IMR-90 (cell line): ENCODE measurements at regions not wholly inside any gene's neighbourhood (a gene's known extent, or its start where the extent isn't known, plus 50 kb on each side); places are given as distances from the start of the nearest gene placed in this dataset.

ENCODE experiments used
- ATAC-seq: fragments of 200-7000 bp; cut with Tn5 transposase; 2 replicates; pipeline ENCODE4 v1.9.1; 2020; ENCODE audit warnings: low read depth, mild to moderate bottlenecking, moderate library complexity
- BruUV-seq: library from RNA; stranded (reverse); fragments of 400-500 nt; replicated peaks from 2 replicates; lab custom pipeline; 2021; lab: Mats Ljungman, UMichigan
- CTCF ChIA-PET: fragments of 300-600 bp; formaldehyde crosslinking; extraction: SDS; loops from one replicate; lab custom pipeline; 2021; ENCODE audit warnings: antibody characterized with exemption; lab: Yijun Ruan, JAX
- POLR2A ChIA-PET: fragments of 300-600 bp; sonication (Branson Sonifier 250); formaldehyde crosslinking; loops from one replicate; lab custom pipeline; 2022; ENCODE audit warnings: antibody characterized with exemption; ENCODE audit not compliant: unreplicated experiment; lab: Charles Lee
- DNase-seq: peaks from one replicate; pipeline ENCODE4 v3.0.0; 2013
- H2AFZ ChIP-seq: replicated peaks from 2 replicates; pipeline ENCODE3; 2013; ENCODE audit warnings: low read length, mild to moderate bottlenecking; ENCODE audit not compliant: poor library complexity
- H2AK5ac ChIP-seq: 2 replicates; pipeline ENCODE4 v1.6.1; 2013; ENCODE audit warnings: low read depth, low read length, inconsistent platforms
- H2AK9ac ChIP-seq: replicated peaks from 2 replicates; pipeline ENCODE3; 2013; ENCODE audit warnings: mild to moderate bottlenecking, low read depth, low read length, moderate library complexity; ENCODE audit not compliant: poor library complexity
- H2BK120ac ChIP-seq: 2 replicates; pipeline ENCODE4 v1.6.1; 2013; ENCODE audit warnings: low read depth, low read length, inconsistent platforms
- H2BK15ac ChIP-seq: 3 replicates; pipeline ENCODE4 v1.6.1; 2013; ENCODE audit warnings: low read depth, low read length, inconsistent platforms
- H2BK20ac ChIP-seq: 2 replicates; pipeline ENCODE4 v1.6.1; 2013; ENCODE audit warnings: low read depth, mild to moderate bottlenecking, inconsistent platforms, low read length, moderate library complexity
- H2BK5ac ChIP-seq: 2 replicates; pipeline ENCODE4 v1.6.1; 2013; ENCODE audit warnings: mild to moderate bottlenecking, low read depth, low read length, inconsistent platforms; ENCODE audit not compliant: poor library complexity, severe bottlenecking
- H3K14ac ChIP-seq: replicated peaks from 2 replicates; pipeline ENCODE4 v1.6.1; 2013; ENCODE audit warnings: low read depth, low read length, inconsistent platforms
- H3K18ac ChIP-seq: 2 replicates; pipeline ENCODE4 v1.6.1; 2013; ENCODE audit warnings: low read depth, low read length, control low read depth
- H3K23ac ChIP-seq: 2 replicates; pipeline ENCODE4 v1.6.1; 2013; ENCODE audit warnings: low read depth, low read length, inconsistent platforms
- H3K27ac ChIP-seq: 2 replicates; pipeline ENCODE4 v1.5.1; 2013; ENCODE audit warnings: mild to moderate bottlenecking, control low read depth, low read length; ENCODE audit not compliant: insufficient read depth
- H3K27me3 ChIP-seq: 2 replicates; pipeline ENCODE4 v1.6.1; 2013; ENCODE audit warnings: low read length; ENCODE audit not compliant: control insufficient read depth, insufficient read depth
- H3K36me3 ChIP-seq: 2 replicates; pipeline ENCODE4 v1.6.1; 2013; ENCODE audit warnings: low read length, mixed read lengths; ENCODE audit not compliant: control insufficient read depth, insufficient read depth
- H3K4ac ChIP-seq: 2 replicates; pipeline ENCODE4 v1.6.1; 2013; ENCODE audit warnings: low read depth, low read length, inconsistent platforms
- H3K4me1 ChIP-seq: 2 replicates; pipeline ENCODE4 v1.6.1; 2013; ENCODE audit warnings: low read length, mixed read lengths; ENCODE audit not compliant: control insufficient read depth, insufficient read depth
- H3K4me2 ChIP-seq: 2 replicates; pipeline ENCODE4 v1.6.1; 2013; ENCODE audit warnings: low read depth, mild to moderate bottlenecking, control low read depth, low read length, moderate library complexity
- H3K4me3 ChIP-seq: 2 replicates; pipeline ENCODE4 v1.5.1; 2013; ENCODE audit warnings: low read depth, mild to moderate bottlenecking, control low read depth, low read length, moderate library complexity; ENCODE audit not compliant: insufficient read depth
- H3K56ac ChIP-seq: 2 replicates; pipeline ENCODE4 v1.6.1; 2013; ENCODE audit warnings: low read length, inconsistent platforms; ENCODE audit not compliant: insufficient read depth; ENCODE audit errors: extremely low read depth
- H3K79me1 ChIP-seq, 2 experiments: 2 replicates each; pipeline ENCODE4 v1.6.1; 2013; ENCODE audit warnings: low read length in 2 of 2, inconsistent platforms in 1 of 2, low read depth in 1 of 2
- H3K9ac ChIP-seq: 2 replicates; pipeline ENCODE4 v1.6.1; 2013; ENCODE audit warnings: low read depth, low read length, control low read depth
- H3K9me1 ChIP-seq: 2 replicates; pipeline ENCODE4 v1.6.1; 2013; ENCODE audit warnings: low read length, inconsistent platforms; ENCODE audit not compliant: insufficient read depth
- H3K9me3 ChIP-seq: 2 replicates; pipeline ENCODE4 v1.6.1; 2013; ENCODE audit warnings: low read length; ENCODE audit not compliant: control insufficient read depth, insufficient read depth
- H4K20me1 ChIP-seq: 2 replicates; pipeline ENCODE4 v1.6.1; 2013; ENCODE audit warnings: low read length, inconsistent platforms; ENCODE audit not compliant: insufficient read depth
- H4K5ac ChIP-seq: 2 replicates; pipeline ENCODE4 v1.6.1; 2013; ENCODE audit warnings: mild to moderate bottlenecking, low read depth, low read length, control low read depth
- H4K8ac ChIP-seq, 2 experiments: 2 replicates each; pipeline ENCODE4 v1.6.1; 2013; ENCODE audit warnings: low read depth in 2 of 2, low read length in 2 of 2, control low read depth in 1 of 2, inconsistent platforms in 1 of 2
- H4K91ac ChIP-seq: 2 replicates; pipeline ENCODE4 v1.6.1; 2013; ENCODE audit warnings: low read depth, low read length, inconsistent platforms; ENCODE audit not compliant: insufficient read depth
- BHLHE40 ChIP-seq: fragments of 150-350 bp; IDR thresholded peaks from 2 replicates; pipeline ENCODE4 v1.6.1; 2016; ENCODE audit warnings: mild to moderate bottlenecking, low read depth, low read length
- CHD1 ChIP-seq: IDR thresholded peaks from 2 replicates; pipeline ENCODE4 v1.6.1; 2012; ENCODE audit warnings: low read depth, low read length, improper control_type of control experiment
- MAZ ChIP-seq: IDR thresholded peaks from 2 replicates; pipeline ENCODE4 v1.6.1; 2012; ENCODE audit warnings: low read depth, mild to moderate bottlenecking, low read length, improper control_type of control experiment, moderate library complexity, borderline replicate concordance
- POLR2A ChIP-seq: IDR thresholded peaks from 2 replicates; pipeline ENCODE4 v1.6.1; 2012; ENCODE audit warnings: mild to moderate bottlenecking, low read depth, low read length
- RAD21 ChIP-seq: IDR thresholded peaks from 2 replicates; pipeline ENCODE4 v1.6.1; 2012; ENCODE audit warnings: low read length, improper control_type of control experiment
- RCOR1 ChIP-seq: IDR thresholded peaks from 2 replicates; pipeline ENCODE4 v1.6.1; 2012; ENCODE audit warnings: mild to moderate bottlenecking, low read length, improper control_type of control experiment; ENCODE audit not compliant: insufficient replicate concordance
- RFX5 ChIP-seq: IDR thresholded peaks from 2 replicates; pipeline ENCODE4 v1.8.0; 2012; ENCODE audit warnings: low read depth, mild to moderate bottlenecking, low read length, moderate library complexity
- SMC3 ChIP-seq: fragments of 150-350 bp; IDR thresholded peaks from 2 replicates; pipeline ENCODE4 v1.6.1; 2016; ENCODE audit warnings: low read depth, mild to moderate bottlenecking, antibody characterized with exemption, low read length, moderate library complexity
- WGBS, 2 experiments: methylation state at CpG; one replicate each; pipeline versions ENCODE4 v1.1.5 to v1.1.7; 2013; ENCODE audit warnings: missing lambda C conversion rate in 2 of 2; ENCODE audit not compliant: insufficient read length in 1 of 2; ENCODE audit errors: extremely low coverage in 2 of 2; 5-methylcytosine and 5-hydroxymethylcytosine counted together
- dilution Hi-C: fragments of 300-500 bp; cut with HindIII; formaldehyde crosslinking; loops from one replicate; pipeline ENCODE4 v1.14.3; 2018; ENCODE audit warnings: low sequenced_read_pairs; ENCODE audit not compliant: unreplicated experiment
- in situ Hi-C: fragments of 300-500 bp; cut with MboI; formaldehyde crosslinking; loops from 3 replicates; pipeline ENCODE4 v1.14.3; 2019; ENCODE audit warnings: low sequenced_read_pairs, inconsistent platforms, mixed read lengths
- intact Hi-C: fragments of 100-400 bp; cut with micrococcal nuclease; formaldehyde crosslinking; loops from 2 replicates; pipeline ENCODE4 v1.10.0; 2022

GRCh38 chr1:87927391-87928280 is 599.0 kb downstream of the LMO4 start:
- Histone ChIP-seq H3K56ac (no peak overlapping the region), H3K14ac (no peak overlapping the region), H3K4ac (no peak overlapping the region), H2BK15ac (no peak overlapping the region), H3K9me1 (no peaks in the 10 kb centered on the region), H2BK5ac (no peak overlapping the region), H4K20me1 (no peaks in the 10 kb centered on the region), H3K4me1 (no peaks in the 10 kb centered on the region), H3K36me3 (no peaks in the 10 kb centered on the region), H3K79me1 (no peaks in the 10 kb centered on the region), H3K27me3 (no peaks in the 10 kb centered on the region), H4K91ac (no peak overlapping the region), H3K9me3 (no peaks in the 10 kb centered on the region), H3K4me3 (no peak overlapping the region), H4K8ac (no peak overlapping the region), H4K5ac (no peak overlapping the region), H2AK9ac (no peak overlapping the region), H2AFZ (no peak overlapping the region), H3K23ac (no peak overlapping the region), H2BK20ac (no peak overlapping the region), H3K27ac (no peak overlapping the region), H3K9ac (no peak overlapping the region), H3K4me2 (no peak overlapping the region), H3K18ac (no peak overlapping the region), H2BK120ac (no peak overlapping the region), H2AK5ac (no peak overlapping the region)
- no TSS peak for BruUV-seq
- ChIA-PET CTCF (interaction anchor here (1.4 kb wide), 1 partner anchor 26 kb away, joined by 4 read pairs; no protein-coding TSS in a partner anchor), POLR2A (no interaction called here)
- TF ChIP-seq RCOR1 (no peak), POLR2A (no peak), SMC3 (no peak), CHD1 (no peak), BHLHE40 (no peak), MAZ (no peak), RFX5 (no peak), RAD21 (no peak)
- WGBS, 2 experiments, result no CpG with 5 or more reads among the region's 3 CpGs
- in situ Hi-C loops, result no loop called here
- no peak for ATAC-seq
- DNase-seq, result no peak
- intact Hi-C loops, result no loop called here
- dilution Hi-C loops, result no loop called here
